Endothelial cell of umbilical vein (primary cell): ENCODE measurements at regions not wholly inside any gene's neighbourhood (a gene's known extent, or its start where the extent isn't known, plus 50 kb on each side); places are given as distances from the start of the nearest gene placed in this dataset.

Experiments used
- BruUV-seq: library from RNA; stranded (reverse); fragments of 400-500 nt; replicated peaks from 2 replicates; lab custom pipeline; 2021; lab: Mats Ljungman, UMichigan
- CTCF ChIA-PET: fragments of 300-600, 350-600 bp; sonication (Branson Sonifier 250); formaldehyde crosslinking; loops from one replicate; lab custom pipeline; 2021; ENCODE audit warnings: antibody characterized with exemption, inconsistent platforms; lab: Charles Lee
- POLR2A ChIA-PET: fragments of 300-600, 350-600 bp; sonication (Branson Sonifier 250); formaldehyde crosslinking; loops from one replicate; lab custom pipeline; 2021; ENCODE audit warnings: antibody characterized with exemption, inconsistent platforms; lab: Charles Lee
- DNase-seq: peaks from one replicate; pipeline ENCODE4 v3.0.0-alpha.2; 2011; ENCODE audit warnings: low read depth, low spot score
- FAIRE-seq: peaks from 2 replicates; lab custom pipeline; 2011; peaks lifted over from hg19 to GRCh38; lab: Jason Lieb, UNC
- H2AFZ ChIP-seq: 2 replicates; pipeline ENCODE4 v1.6.0; 2012; ENCODE audit warnings: low read depth, low read length, control low read depth, inconsistent platforms
- H3K27ac ChIP-seq: 2 replicates; pipeline ENCODE4 v1.5.1; 2011; ENCODE audit warnings: low read depth, mild to moderate bottlenecking, control low read depth, low read length, moderate library complexity; ENCODE audit not compliant: insufficient read depth
- H3K27me3 ChIP-seq, 2 experiments: 2 replicates each; pipeline versions ENCODE4 v1.6.0 to v1.6.1; 2011; ENCODE audit warnings: low read length in 2 of 2, mixed read lengths in 1 of 2; ENCODE audit not compliant: control insufficient read depth in 2 of 2, insufficient read depth in 2 of 2
- H3K36me3 ChIP-seq, 2 experiments: 2 replicates in 1 of 2; 3 replicates in 1 of 2; pipeline ENCODE4 v1.5.1; 2011; ENCODE audit warnings: low read length in 2 of 2, mild to moderate bottlenecking in 1 of 2, moderate library complexity in 1 of 2; ENCODE audit not compliant: control insufficient read depth in 2 of 2, insufficient read depth in 2 of 2; ENCODE audit errors: extremely low read depth in 1 of 2
- H3K4me1 ChIP-seq: 3 replicates; pipeline ENCODE4 v1.5.1; 2011; ENCODE audit warnings: mild to moderate bottlenecking, low read length; ENCODE audit not compliant: control insufficient read depth, insufficient read depth; ENCODE audit errors: extremely low read depth
- H3K4me2 ChIP-seq: 2 replicates; pipeline ENCODE4 v1.6.1; 2011; ENCODE audit warnings: low read length, control low read depth, mixed read lengths; ENCODE audit not compliant: insufficient read depth
- H3K4me3 ChIP-seq, 3 experiments: fragments of 200-600 bp in 1 of 3; sonication (generic), shearing (Covaris generic) in 1 of 3; replicated peaks in 1 of 3; 2 replicates each; pipeline ENCODE4 v1.5.1; 2011 to 2016; ENCODE audit warnings: control low read depth in 3 of 3, low read length in 3 of 3, mild to moderate bottlenecking in 2 of 3, inconsistent platforms in 1 of 3, low read depth in 1 of 3, moderate library complexity in 1 of 3; ENCODE audit not compliant: insufficient read depth in 1 of 3
- H3K79me2 ChIP-seq: 2 replicates; pipeline ENCODE4 v1.6.0; 2012; ENCODE audit warnings: low read length, inconsistent platforms; ENCODE audit not compliant: control insufficient read depth, insufficient read depth
- H3K9ac ChIP-seq: replicated peaks from 2 replicates; pipeline ENCODE3; 2011; ENCODE audit warnings: low read length, control low read depth; ENCODE audit not compliant: insufficient read depth; ENCODE audit errors: extremely low read depth
- H3K9me1 ChIP-seq: replicated peaks from 3 replicates; pipeline ENCODE4 v1.6.0; 2011; ENCODE audit warnings: mild to moderate bottlenecking, low read length; ENCODE audit not compliant: control insufficient read depth, insufficient read depth; ENCODE audit errors: extremely low read depth
- H3K9me3 ChIP-seq: replicated peaks from 2 replicates; pipeline ENCODE4 v1.5.1; 2012; ENCODE audit warnings: low read length, inconsistent platforms; ENCODE audit not compliant: control insufficient read depth, insufficient read depth
- H4K20me1 ChIP-seq: replicated peaks from 2 replicates; pipeline ENCODE3; 2011; ENCODE audit warnings: mild to moderate bottlenecking, low read length; ENCODE audit not compliant: control insufficient read depth, insufficient read depth; ENCODE audit errors: extremely low read depth
- EZH2 ChIP-seq: IDR thresholded peaks from 2 replicates; pipeline ENCODE4 v1.6.1; 2012; ENCODE audit warnings: borderline replicate concordance, low read depth, mild to moderate bottlenecking, moderate library complexity, low read length, inconsistent platforms; ENCODE audit not compliant: severe bottlenecking
- FOS ChIP-seq: IDR thresholded peaks from 2 replicates; pipeline ENCODE4 v1.6.1; 2011; ENCODE audit warnings: mild to moderate bottlenecking, low read length, moderate library complexity, borderline replicate concordance; ENCODE audit not compliant: insufficient read depth
- GATA2 ChIP-seq: IDR thresholded peaks from 2 replicates; pipeline ENCODE4 v1.7.0; 2011; ENCODE audit warnings: low read depth, mild to moderate bottlenecking, moderate library complexity, mixed read lengths, low read length; ENCODE audit not compliant: insufficient read length, insufficient read depth
- JUN ChIP-seq: IDR thresholded peaks from 2 replicates; pipeline ENCODE4 v1.6.1; 2011; ENCODE audit warnings: borderline replicate concordance, low read depth; ENCODE audit not compliant: insufficient read length, insufficient read depth
- MAX ChIP-seq: IDR thresholded peaks from 2 replicates; pipeline ENCODE4 v1.6.1; 2011; ENCODE audit not compliant: insufficient read depth, insufficient read length
- MYC ChIP-seq: IDR thresholded peaks from one replicate; pipeline ENCODE4 v1.6.1; 2011; ENCODE audit warnings: mild to moderate bottlenecking, low read depth, low read length
- POLR2A ChIP-seq: IDR thresholded peaks from 2 replicates; pipeline ENCODE4 v1.6.1; 2012; ENCODE audit warnings: low read depth, mild to moderate bottlenecking, control low read depth, low read length
- POLR2AphosphoS5 ChIP-seq: IDR thresholded peaks from 2 replicates; pipeline ENCODE4 v1.6.1; 2012; ENCODE audit warnings: low read depth, mild to moderate bottlenecking, control low read depth, low read length, moderate library complexity; ENCODE audit not compliant: insufficient read depth
- dilution Hi-C: fragments of 300-500 bp; cut with MboI; formaldehyde crosslinking; loops from one replicate; pipeline ENCODE4 v1.15.0; 2019; ENCODE audit warnings: low sequenced_read_pairs; ENCODE audit not compliant: extremely low pct_ligation_motif_present
- intact Hi-C: fragments of 100-400 bp; cut with micrococcal nuclease; formaldehyde crosslinking; loops from one replicate; pipeline ENCODE4 v1.10.0; 2022
- TF ChIP-seq, protein P1 (sequence below), 2 donors: IDR thresholded peaks; 1 replicate in 1 of 2; 2 replicates in 1 of 2; pipeline ENCODE4 v1.5.1; 2011; ENCODE audit warnings: low read length in 2 of 2, mild to moderate bottlenecking in 2 of 2, moderate library complexity in 2 of 2, control low read depth in 1 of 2, inconsistent platforms in 1 of 2, low read depth in 1 of 2; ENCODE audit not compliant: insufficient read depth in 1 of 2; ENCODE audit errors: extremely low read depth in 1 of 2

GRCh38 chr22:48786679-48786996, 1041.0 kb downstream of the BRD1 start:
- H3K9ac ChIP-seq: no peak overlapping the region
- BruUV-seq: no TSS peak
- no peaks in the 10 kb centered on the region for H3K27me3 ChIP-seq
- peaks cover 3% of the 10 kb centered on the region for H3K9me3 ChIP-seq
- no peak for DNase-seq
- no peak overlapping the region for H3K4me2 ChIP-seq
- H3K79me2 ChIP-seq: no peaks in the 10 kb centered on the region
- no peaks in the 10 kb centered on the region for H3K4me1 ChIP-seq
- dilution Hi-C loops: no loop called here
- no peak overlapping the region for H2AFZ ChIP-seq
- no peaks in the 10 kb centered on the region for H3K9me1 ChIP-seq
- FAIRE-seq: no peak
- H3K27ac ChIP-seq: no peak overlapping the region
- intact Hi-C loops: no loop called here
- no peak overlapping the region for H3K4me3 ChIP-seq
- H3K36me3 ChIP-seq: no peaks in the 10 kb centered on the region
- CTCF ChIA-PET: no interaction called here
- POLR2A ChIA-PET: no interaction called here
- no peak for TF ChIP-seq POLR2AphosphoS5
- TF ChIP-seq MYC: no peak
- no peak for TF ChIP-seq JUN
- no peak for TF ChIP-seq FOS
- TF ChIP-seq, protein P1, sequence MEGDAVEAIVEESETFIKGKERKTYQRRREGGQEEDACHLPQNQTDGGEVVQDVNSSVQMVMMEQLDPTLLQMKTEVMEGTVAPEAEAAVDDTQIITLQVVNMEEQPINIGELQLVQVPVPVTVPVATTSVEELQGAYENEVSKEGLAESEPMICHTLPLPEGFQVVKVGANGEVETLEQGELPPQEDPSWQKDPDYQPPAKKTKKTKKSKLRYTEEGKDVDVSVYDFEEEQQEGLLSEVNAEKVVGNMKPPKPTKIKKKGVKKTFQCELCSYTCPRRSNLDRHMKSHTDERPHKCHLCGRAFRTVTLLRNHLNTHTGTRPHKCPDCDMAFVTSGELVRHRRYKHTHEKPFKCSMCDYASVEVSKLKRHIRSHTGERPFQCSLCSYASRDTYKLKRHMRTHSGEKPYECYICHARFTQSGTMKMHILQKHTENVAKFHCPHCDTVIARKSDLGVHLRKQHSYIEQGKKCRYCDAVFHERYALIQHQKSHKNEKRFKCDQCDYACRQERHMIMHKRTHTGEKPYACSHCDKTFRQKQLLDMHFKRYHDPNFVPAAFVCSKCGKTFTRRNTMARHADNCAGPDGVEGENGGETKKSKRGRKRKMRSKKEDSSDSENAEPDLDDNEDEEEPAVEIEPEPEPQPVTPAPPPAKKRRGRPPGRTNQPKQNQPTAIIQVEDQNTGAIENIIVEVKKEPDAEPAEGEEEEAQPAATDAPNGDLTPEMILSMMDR (IDR thresholded peaks at IDR 0.05; ENCODE audit: extremely low read depth in 1 of 2, insufficient read depth in 1 of 2, low read depth in 1 of 2, low read length in 2 of 2): no peak
- no peak for TF ChIP-seq EZH2
- no peak for TF ChIP-seq POLR2A
- no peak for TF ChIP-seq MAX
- no peak for TF ChIP-seq GATA2
- no peaks in the 10 kb centered on the region for H4K20me1 ChIP-seq
